KG1 (cell line): ENCODE measurements at regions not wholly inside any gene's neighbourhood (a gene's known extent, or its start where the extent isn't known, plus 50 kb on each side); places are given as distances from the start of the nearest gene placed in this dataset.

Experiments
- DNase-seq: peaks from one replicate; lab custom pipeline; 2025; lab: John Stamatoyannopoulos, UW

GRCh38 chr11:79742176-79742575 is 301.3 kb upstream of the TENM4 start:
- no peak for DNase-seq

- no peak for DNase-seq
Observed at GRCh38 chr11:79739591-79739990, 298.8 kb upstream of the TENM4 start.

DNA sequence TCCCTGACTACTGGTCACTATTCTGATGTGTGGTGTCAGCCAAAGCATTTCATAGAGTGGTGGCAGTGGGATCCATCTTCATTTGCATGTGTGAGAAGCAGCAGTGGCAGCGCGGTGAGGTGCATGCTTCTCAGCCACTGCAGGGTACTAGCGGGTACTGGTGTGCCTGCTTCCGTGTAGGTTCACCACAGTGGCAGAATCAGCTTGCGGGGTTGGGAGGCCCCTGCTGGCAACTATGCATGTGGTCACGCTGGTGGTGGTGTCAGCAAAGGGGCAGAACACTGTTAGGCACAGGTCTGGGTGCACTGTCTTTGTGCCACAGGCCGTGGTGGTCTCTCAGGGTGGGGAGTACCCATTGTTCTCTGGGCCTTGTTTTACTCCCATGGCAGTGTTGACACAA is 286.4 kb upstream of the TENM4 start:
- no peak for DNase-seq

GRCh38 chr11:79720115-79720514 is 279.3 kb upstream of the TENM4 start:
- DNase-seq: no peak

GRCh38 chr11:79708319-79708932 is 267.6 kb upstream of the TENM4 start:
- peak; percentile 17 for DNase-seq

DNA sequence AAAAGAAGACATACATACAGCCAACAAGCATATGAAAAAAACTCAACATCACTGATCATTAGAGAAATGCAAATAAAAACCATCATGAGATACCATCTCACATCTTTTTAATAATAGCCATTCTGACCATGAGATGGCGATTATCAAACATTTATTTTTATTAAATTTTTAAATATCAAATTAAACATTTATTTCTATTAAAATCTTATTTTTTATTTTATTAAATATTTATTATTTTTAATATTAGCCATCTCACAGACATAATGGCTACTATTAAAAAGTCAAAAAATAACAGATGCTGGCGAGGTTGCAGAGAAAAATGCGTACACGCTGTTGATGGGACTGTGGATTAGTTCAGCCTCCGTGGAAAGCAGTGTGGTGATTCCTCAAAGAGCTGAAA is 264.8 kb upstream of the TENM4 start:
- DNase-seq: no peak

DNA sequence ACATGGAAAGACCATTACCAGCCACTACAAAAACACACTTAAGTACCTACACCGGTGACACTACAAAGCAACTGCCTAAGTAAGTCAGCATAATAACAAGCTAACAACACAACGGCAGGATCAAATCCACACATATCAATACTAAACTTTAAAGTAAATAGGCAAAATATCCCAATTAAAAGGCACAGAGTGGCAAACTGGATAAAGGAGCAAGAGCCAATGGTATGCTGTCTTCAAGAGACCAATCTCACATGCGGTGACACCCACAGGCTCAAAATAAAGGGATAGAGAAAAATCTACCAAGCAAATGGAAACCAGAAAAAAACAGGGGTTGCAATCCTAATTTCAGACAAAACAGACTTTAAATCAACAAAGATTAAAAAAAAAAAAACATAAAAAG is 261.5 kb upstream of the TENM4 start:
- DNase-seq: no peak

DNA sequence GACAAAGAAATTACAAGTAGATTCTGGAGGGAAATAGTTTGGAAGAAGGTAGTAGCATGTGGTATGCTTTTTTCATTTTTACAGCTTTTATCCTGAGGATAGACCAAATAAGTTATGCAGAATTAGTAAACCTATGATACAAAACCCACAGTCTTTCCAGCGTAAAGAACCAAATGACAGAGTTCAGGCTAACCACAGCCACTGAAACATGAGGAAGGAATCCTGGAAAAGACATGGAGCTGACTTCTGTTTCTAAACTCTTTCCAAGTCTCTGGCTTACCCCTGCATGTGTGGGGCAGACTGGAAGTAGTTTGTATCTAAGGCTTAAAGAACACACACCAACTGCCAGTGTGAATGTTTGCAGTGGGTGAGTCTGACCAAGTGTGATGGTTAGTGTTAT is 258.4 kb upstream of the TENM4 start:
- no peak for DNase-seq

GRCh38 chr11:79697905-79698304 is 257.1 kb upstream of the TENM4 start:
- DNase-seq: no peak

GRCh38 chr11:79694368-79694767 is 253.5 kb upstream of the TENM4 start:
- DNase-seq: no peak

DNA sequence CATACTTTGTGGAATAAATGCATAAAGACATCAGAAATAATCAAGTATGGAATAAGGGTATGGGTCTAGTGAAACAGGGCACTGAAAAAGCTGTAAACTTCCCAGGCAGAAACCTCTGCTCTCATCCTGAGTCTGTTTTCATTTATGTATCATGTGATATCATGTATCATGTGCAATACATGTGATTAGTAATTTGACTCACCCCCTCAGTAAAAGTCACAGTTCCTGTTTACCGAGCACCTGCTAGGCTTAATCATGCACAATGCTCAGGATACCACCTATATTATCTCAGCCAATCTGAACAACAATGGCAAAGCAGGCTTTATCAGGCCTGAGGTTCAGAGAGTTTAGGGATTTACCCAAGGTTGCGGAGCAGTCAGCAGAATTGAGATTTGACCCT is 250.6 kb upstream of the TENM4 start:
- no peak for DNase-seq

- no peak for DNase-seq
Observed at GRCh38 chr11:79686703-79687419, 246.0 kb upstream of the TENM4 start.

- no peak for DNase-seq
Observed at GRCh38 chr11:79683930-79684329, 243.1 kb upstream of the TENM4 start.

- no peak for DNase-seq
Observed at GRCh38 chr11:79678780-79679452, 238.1 kb upstream of the TENM4 start.

- no peak for DNase-seq
Observed at GRCh38 chr11:79676396-79676795, 235.6 kb upstream of the TENM4 start.

GRCh38 chr11:79675081-79675480 is 234.3 kb upstream of the TENM4 start:
- no peak for DNase-seq

- no peak for DNase-seq
Observed at GRCh38 chr11:79672786-79673185, 232.0 kb upstream of the TENM4 start.

DNA sequence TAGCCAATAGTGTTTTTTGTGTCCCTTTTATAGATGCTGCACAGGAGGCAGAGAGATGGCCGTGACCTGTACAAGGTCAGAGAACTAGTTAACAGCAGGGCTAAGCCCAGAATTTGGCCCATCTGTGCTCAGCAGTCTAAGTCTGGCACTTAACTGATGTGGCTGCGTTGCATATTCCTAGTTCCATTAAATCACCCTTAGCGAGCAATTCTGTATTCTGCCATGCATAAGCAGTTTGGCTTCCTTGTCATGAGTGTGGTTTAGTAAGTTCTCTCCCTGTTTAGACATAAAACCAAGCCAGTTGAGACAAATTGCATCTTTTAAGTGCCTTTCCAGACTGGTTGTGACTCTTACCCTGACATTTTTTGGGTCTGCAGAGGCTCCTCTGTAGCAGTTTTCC is 230.6 kb upstream of the TENM4 start:
- no peak for DNase-seq

GRCh38 chr11:79670882-79671281 is 230.1 kb upstream of the TENM4 start:
- DNase-seq: no peak

DNA sequence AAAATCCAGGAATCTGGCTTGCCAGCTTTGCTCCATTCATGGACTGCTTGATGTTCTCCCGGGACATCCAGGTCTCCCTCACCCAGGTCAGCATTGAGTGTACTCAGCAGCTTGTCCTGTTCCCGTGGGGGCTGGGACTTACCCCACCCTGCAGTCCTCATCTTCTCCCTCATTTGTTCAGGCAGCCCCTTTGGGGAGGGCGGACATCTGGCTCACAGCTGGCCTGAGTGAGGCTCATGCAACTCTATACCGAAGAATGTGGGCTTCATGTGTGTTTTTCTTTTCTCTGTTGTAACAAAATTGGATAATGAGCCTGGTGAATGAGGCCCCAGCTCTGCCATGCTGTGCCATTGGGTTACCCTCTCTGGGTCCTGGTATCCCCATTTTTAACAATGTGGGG is 227.7 kb upstream of the TENM4 start:
- DNase-seq: no peak

- no peak for DNase-seq
Observed at GRCh38 chr11:79667380-79667779, 226.6 kb upstream of the TENM4 start.

DNA sequence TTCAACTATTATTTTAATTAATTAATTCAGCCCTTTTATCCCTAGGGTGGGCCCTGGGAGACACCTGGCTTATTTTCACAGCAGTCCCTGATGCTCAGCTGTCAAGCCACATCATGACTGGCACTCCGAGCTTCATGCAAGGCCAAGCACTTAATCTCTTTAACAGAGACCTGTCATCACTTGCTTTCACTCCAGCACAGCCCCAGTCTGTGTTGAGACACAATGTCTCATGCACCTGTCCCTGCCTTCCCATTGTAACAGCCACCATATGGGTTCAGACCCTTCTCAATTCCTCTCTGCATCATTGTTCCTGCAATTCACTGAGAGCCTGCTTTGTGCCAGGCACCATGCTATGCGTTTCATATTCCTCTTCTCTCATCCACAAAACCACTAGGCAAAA is 222.2 kb upstream of the TENM4 start:
- DNase-seq: no peak

GRCh38 chr11:79661373-79661772 is 220.5 kb upstream of the TENM4 start:
- no peak for DNase-seq
